B cell (primary cell): ENCODE measurements at regions not wholly inside any gene's neighbourhood (a gene's known extent, or its start where the extent isn't known, plus 50 kb on each side); places are given as distances from the start of the nearest gene placed in this dataset.

Experiments used
- ATAC-seq: fragments of 200-7000 bp; cut with Tn5 transposase; one replicate; pipeline ENCODE4 v1.10.0; 2021; ENCODE audit warnings: low read depth, mild to moderate bottlenecking, moderate number of reproducible peaks, moderate library complexity
- CTCF ChIA-PET: fragments of 350-600 bp; sonication (Branson Sonifier 250); formaldehyde crosslinking; loops from one replicate; lab custom pipeline; 2021; ENCODE audit warnings: antibody characterized with exemption, inconsistent platforms; lab: Charles Lee
- POLR2A ChIA-PET: fragments of 350-600 bp; sonication (Branson Sonifier 250); formaldehyde crosslinking; loops from one replicate; lab custom pipeline; 2021; ENCODE audit warnings: antibody characterized with exemption; lab: Charles Lee
- DNase-seq: peaks from one replicate; pipeline ENCODE4 v3.0.0; 2013
- H2AFZ ChIP-seq: 2 replicates; pipeline ENCODE4 v1.6.1; 2012; ENCODE audit warnings: mild to moderate bottlenecking, low read depth, low read length; ENCODE audit not compliant: insufficient read depth, poor library complexity, severe bottlenecking
- H3K27ac ChIP-seq, 2 donors: 1 replicate in 1 of 2; 2 replicates in 1 of 2; pipeline ENCODE4 v1.5.1; 2012 to 2013; ENCODE audit warnings: low read length in 2 of 2, mild to moderate bottlenecking in 2 of 2, moderate library complexity in 1 of 2
- H3K27me3 ChIP-seq, 4 experiments: fragments of 200-600 bp in 1 of 4; sonication (generic) in 1 of 4; replicated peaks in 1 of 4; 1 replicate in 2 of 4; 2 replicates in 2 of 4; pipeline versions ENCODE4 v1.6.1 to v1.7.0; 2013 to 2016; ENCODE audit warnings: low read length in 3 of 4, mild to moderate bottlenecking in 2 of 4, mixed read lengths in 1 of 4, moderate library complexity in 1 of 4; ENCODE audit not compliant: insufficient read depth in 4 of 4, control insufficient read depth in 3 of 4; ENCODE audit errors: control extremely low read depth in 1 of 4
- H3K36me3 ChIP-seq, 2 experiments: replicated peaks in 1 of 2; 1 replicate in 1 of 2; 2 replicates in 1 of 2; pipeline versions ENCODE4 v1.6.1 to v1.7.1; 2013; ENCODE audit warnings: low read length in 1 of 2; ENCODE audit not compliant: insufficient read depth in 2 of 2, control insufficient read depth in 1 of 2; ENCODE audit errors: control extremely low read depth in 1 of 2, extremely low read depth in 1 of 2
- H3K4me1 ChIP-seq, 2 donors: fragments of 200-600 bp in 1 of 2; sonication (generic) in 1 of 2; 1 replicate in 1 of 2; 2 replicates in 1 of 2; pipeline versions ENCODE4 v1.5.1 to v1.6.1; 2013 to 2017; ENCODE audit warnings: low read length in 2 of 2; ENCODE audit not compliant: control insufficient read depth in 2 of 2, insufficient read depth in 2 of 2
- H3K4me2 ChIP-seq: replicated peaks from 2 replicates; pipeline ENCODE3; 2012; ENCODE audit warnings: mild to moderate bottlenecking, low read depth, low read length; ENCODE audit not compliant: poor library complexity, severe bottlenecking
- H3K4me3 ChIP-seq, 5 experiments: fragments of 200-600 bp in 1 of 5; sonication (generic) in 1 of 5; 1 replicate in 3 of 5; 2 replicates in 2 of 5; pipeline versions ENCODE4 v1.5.1 to v1.7.0; 2011 to 2016; ENCODE audit warnings: low read length in 4 of 5, mild to moderate bottlenecking in 4 of 5, low read depth in 2 of 5, control low read depth in 1 of 5, moderate library complexity in 1 of 5; ENCODE audit not compliant: insufficient read depth in 1 of 5; ENCODE audit errors: control extremely low read depth in 1 of 5, extremely low read depth in 1 of 5
- H3K79me2 ChIP-seq: fragments of 200-600 bp; sonication (generic); one replicate; pipeline ENCODE4 v1.6.0; 2016; ENCODE audit warnings: low read length; ENCODE audit not compliant: control insufficient read depth, insufficient read depth
- H3K9ac ChIP-seq: fragments of 200-600 bp; sonication (generic); 2 replicates; pipeline ENCODE4 v1.6.1; 2017; ENCODE audit warnings: mild to moderate bottlenecking, low read length, moderate library complexity
- H3K9me3 ChIP-seq, 3 donors: one replicate each; pipeline versions ENCODE4 v1.6.1 to v1.7.1; 2013; ENCODE audit warnings: low read length in 2 of 3; ENCODE audit not compliant: control insufficient read depth in 2 of 3, insufficient read depth in 1 of 3; ENCODE audit errors: control extremely low read depth in 1 of 3
- H4K20me1 ChIP-seq: 2 replicates; pipeline ENCODE4 v1.6.0; 2012; ENCODE audit warnings: mild to moderate bottlenecking, low read length; ENCODE audit not compliant: insufficient read depth, control insufficient read depth, poor library complexity, severe bottlenecking
- H3K27ac Mint-ChIP-seq: one replicate; pipeline ENCODE4 v1.8.0; 2021; ENCODE audit warnings: mixed read lengths
- H3K27me3 Mint-ChIP-seq: one replicate; pipeline ENCODE4 v1.8.0; 2021; ENCODE audit warnings: mixed read lengths
- H3K4me1 Mint-ChIP-seq: one replicate; pipeline ENCODE4 v1.8.0; 2021; ENCODE audit warnings: mixed read lengths
- H3K4me3 Mint-ChIP-seq: one replicate; pipeline ENCODE4 v1.8.0; 2021; ENCODE audit warnings: mixed read lengths
- H3K9me3 Mint-ChIP-seq: one replicate; pipeline ENCODE4 v1.8.0; 2022; ENCODE audit warnings: mixed read lengths; ENCODE audit not compliant: insufficient read depth
- CTCF ChIP-seq: fragments of 200-600 bp; IDR thresholded peaks from one replicate; pipeline ENCODE4 v1.8.0; 2022; ENCODE audit warnings: antibody characterized with exemption, mild to moderate bottlenecking
- EZH2 ChIP-seq: IDR thresholded peaks from 2 replicates; pipeline ENCODE4 v1.6.1; 2012; ENCODE audit warnings: borderline replicate concordance, low read depth, mild to moderate bottlenecking, moderate library complexity, low read length; ENCODE audit not compliant: insufficient read depth, poor library complexity, severe bottlenecking
- WGBS: methylation state at CpG from one replicate; pipeline ENCODE4 v1.1.5; 2013; ENCODE audit warnings: missing lambda C conversion rate; ENCODE audit not compliant: insufficient coverage; 5-methylcytosine and 5-hydroxymethylcytosine counted together
- intact Hi-C: fragments of 100-400 bp; cut with micrococcal nuclease; formaldehyde crosslinking; loops from one replicate; pipeline ENCODE4 v1.10.0; 2022

GRCh38 chr1:58905628-58906221, 121.9 kb upstream of the JUN start:
- POLR2A ChIA-PET = no interaction called here
- Histone ChIP-seq H2AFZ (no peak overlapping the region), H3K9ac (no peak overlapping the region), H3K4me2 (no peak overlapping the region), H4K20me1 (no peaks in the 10 kb centered on the region), H3K79me2 (no peaks in the 10 kb centered on the region), H3K4me1 (peaks cover 10% of the 10 kb centered on the region in 2 donors), H3K36me3 (no peaks in the 10 kb centered on the region), H3K27me3 (no peaks in the 10 kb centered on the region), H3K27ac (no peak overlapping the region), H3K4me3 (no peak overlapping the region), H3K9me3 (no peaks in the 10 kb centered on the region)
- TF ChIP-seq CTCF (no peak), EZH2 (no peak)
- ATAC-seq (no peak), DNase-seq (no peak)
- no peaks in the 10 kb centered on the region for H3K9me3 Mint-ChIP-seq
- no peak overlapping the region for H3K4me3 Mint-ChIP-seq
- H3K27ac Mint-ChIP-seq = no peak overlapping the region
- intact Hi-C loops = no loop called here
- 100% methylated on average over 3 of the region's 3 CpGs for WGBS
- H3K4me1 Mint-ChIP-seq = peaks cover 19% of the 10 kb centered on the region
- no peaks in the 10 kb centered on the region for H3K27me3 Mint-ChIP-seq
- CTCF ChIA-PET = no interaction called here

- intact Hi-C loops = no loop called here
- no peak for DNase-seq
- CTCF ChIA-PET = interaction anchor here (1.1 kb wide), 1 partner anchor 10 kb away, joined by 3 read pairs; no protein-coding TSS in a partner anchor
Measured at GRCh38 chr1:58907398-58907797, 123.6 kb upstream of the JUN start.

More at GRCh38 chr1:58907398-58907797, 123.6 kb upstream of the JUN start:
- H3K4me3 Mint-ChIP-seq = no peak overlapping the region
- H3K9ac ChIP-seq = no peak overlapping the region
- H3K4me2 ChIP-seq = no peak overlapping the region
- no peak overlapping the region for H3K27ac ChIP-seq
- peaks cover 10% of the 10 kb centered on the region in 2 donors for H3K4me1 ChIP-seq
- H3K9me3 Mint-ChIP-seq = no peaks in the 10 kb centered on the region
- peaks cover 17% of the 10 kb centered on the region for H3K4me1 Mint-ChIP-seq
- H3K79me2 ChIP-seq = no peaks in the 10 kb centered on the region
- no peaks in the 10 kb centered on the region for H4K20me1 ChIP-seq
- H3K9me3 ChIP-seq = no peaks in the 10 kb centered on the region
- WGBS = 33% methylated on average over 2 of the region's 3 CpGs
- no peak for TF ChIP-seq CTCF
- no peaks in the 10 kb centered on the region for H3K27me3 Mint-ChIP-seq
- no peaks in the 10 kb centered on the region for H3K27me3 ChIP-seq
- ATAC-seq = no peak
- no peak overlapping the region for H3K27ac Mint-ChIP-seq
- no peaks in the 10 kb centered on the region for H3K36me3 ChIP-seq
- no peak overlapping the region for H3K4me3 ChIP-seq
- no peak overlapping the region for H2AFZ ChIP-seq
- POLR2A ChIA-PET = no interaction called here
